Mesenchymal stem cell (in vitro differentiated cells and primary cell): ENCODE measurements at regions not wholly inside any gene's neighbourhood (a gene's known extent, or its start where the extent isn't known, plus 50 kb on each side); places are given as distances from the start of the nearest gene placed in this dataset.

Experiments
- DNase-seq: peaks from one replicate; pipeline ENCODE4 v3.0.0-alpha.2; 2013
- H2AFZ ChIP-seq: one replicate; pipeline ENCODE4 v1.6.1; 2013; ENCODE audit warnings: low read depth, mild to moderate bottlenecking, control low read depth, inconsistent platforms, low read length, moderate library complexity
- H2AK5ac ChIP-seq: 2 replicates; pipeline ENCODE4 v1.6.1; 2013; ENCODE audit warnings: low read length, moderate library complexity, mild to moderate bottlenecking, inconsistent platforms; ENCODE audit not compliant: severe bottlenecking
- H2BK120ac ChIP-seq: one replicate; pipeline ENCODE4 v1.6.1; 2013; ENCODE audit warnings: low read depth, mild to moderate bottlenecking, inconsistent platforms, low read length, moderate library complexity
- H2BK12ac ChIP-seq, 2 experiments: one replicate each; pipeline ENCODE4 v1.6.1; 2013; ENCODE audit warnings: inconsistent platforms in 2 of 2, low read length in 2 of 2, mild to moderate bottlenecking in 2 of 2, moderate library complexity in 2 of 2, control low read depth in 1 of 2
- H2BK15ac ChIP-seq: one replicate; pipeline ENCODE4 v1.6.1; 2013; ENCODE audit warnings: mild to moderate bottlenecking, low read depth, inconsistent platforms; ENCODE audit not compliant: poor library complexity, severe bottlenecking
- H2BK5ac ChIP-seq: 2 replicates; pipeline ENCODE4 v1.6.1; 2013; ENCODE audit warnings: low read depth, mild to moderate bottlenecking, low read length, control low read depth, inconsistent platforms; ENCODE audit not compliant: poor library complexity, severe bottlenecking
- H3K14ac ChIP-seq, 2 experiments: one replicate each; pipeline ENCODE4 v1.6.1; 2013; ENCODE audit warnings: inconsistent platforms in 2 of 2, low read length in 2 of 2, control low read depth in 1 of 2, mild to moderate bottlenecking in 1 of 2, moderate library complexity in 1 of 2
- H3K18ac ChIP-seq, 2 experiments: one replicate each; pipeline ENCODE4 v1.6.1; 2013; ENCODE audit warnings: inconsistent platforms in 2 of 2, low read length in 2 of 2, control low read depth in 1 of 2, low read depth in 1 of 2, mild to moderate bottlenecking in 1 of 2
- H3K23ac ChIP-seq, 2 experiments: one replicate each; pipeline ENCODE4 v1.6.1; 2013; ENCODE audit warnings: inconsistent platforms in 2 of 2, low read length in 2 of 2, mild to moderate bottlenecking in 2 of 2, moderate library complexity in 2 of 2, control low read depth in 1 of 2
- H3K27ac ChIP-seq: 2 replicates; pipeline ENCODE4 v1.5.1; 2013; ENCODE audit warnings: mild to moderate bottlenecking, moderate library complexity, low read length, control low read depth, inconsistent platforms; ENCODE audit not compliant: poor library complexity, severe bottlenecking
- H3K27me3 ChIP-seq, 2 experiments: 2 replicates each; pipeline versions ENCODE4 v1.6.1 to v1.7.0; 2013; ENCODE audit warnings: low read length in 2 of 2, mild to moderate bottlenecking in 2 of 2, moderate library complexity in 2 of 2, control low read depth in 1 of 2, inconsistent platforms in 1 of 2; ENCODE audit not compliant: control insufficient read depth in 1 of 2, insufficient read depth in 1 of 2
- H3K36me3 ChIP-seq, 2 experiments: 2 replicates each; pipeline versions ENCODE4 v1.6.1 to v1.7.0; 2013; ENCODE audit warnings: low read length in 2 of 2, control low read depth in 1 of 2, inconsistent platforms in 1 of 2, low read depth in 1 of 2, mild to moderate bottlenecking in 1 of 2; ENCODE audit not compliant: insufficient read depth in 2 of 2, control insufficient read depth in 1 of 2
- H3K4ac ChIP-seq, 2 experiments: one replicate each; pipeline ENCODE4 v1.6.1; 2013; ENCODE audit warnings: inconsistent platforms in 2 of 2, low read length in 2 of 2, mild to moderate bottlenecking in 2 of 2, moderate library complexity in 2 of 2, control low read depth in 1 of 2, low read depth in 1 of 2
- H3K4me1 ChIP-seq: 2 replicates; pipeline ENCODE4 v1.6.1; 2013; ENCODE audit warnings: low read depth, low read length, control low read depth; ENCODE audit not compliant: control insufficient read depth, insufficient read depth
- H3K4me2 ChIP-seq: 2 replicates; pipeline ENCODE4 v1.6.1; 2013; ENCODE audit warnings: low read length, mild to moderate bottlenecking, inconsistent platforms; ENCODE audit not compliant: poor library complexity, severe bottlenecking
- H3K4me3 ChIP-seq, 2 experiments: 2 replicates each; pipeline versions ENCODE4 v1.5.1 to v1.7.0; 2013; ENCODE audit warnings: low read length in 2 of 2, mild to moderate bottlenecking in 2 of 2, control low read depth in 1 of 2, low read depth in 1 of 2; ENCODE audit not compliant: insufficient read depth in 1 of 2
- H3K79me1 ChIP-seq: replicated peaks from 2 replicates; pipeline ENCODE4 v1.6.1; 2013; ENCODE audit warnings: mild to moderate bottlenecking, control low read depth, low read length, inconsistent platforms; ENCODE audit not compliant: poor library complexity, severe bottlenecking
- H3K9ac ChIP-seq: 2 replicates; pipeline ENCODE4 v1.7.0; 2013; ENCODE audit warnings: mild to moderate bottlenecking, low read length, moderate library complexity
- H3K9me3 ChIP-seq: 2 replicates; pipeline ENCODE4 v1.7.0; 2013; ENCODE audit warnings: mild to moderate bottlenecking, low read length; ENCODE audit not compliant: control insufficient read depth
- H4K8ac ChIP-seq: one replicate; pipeline ENCODE4 v1.6.1; 2013; ENCODE audit warnings: inconsistent platforms, mild to moderate bottlenecking, low read length, moderate library complexity
- H4K91ac ChIP-seq: one replicate; pipeline ENCODE4 v1.6.1; 2013; ENCODE audit warnings: mild to moderate bottlenecking, low read length, inconsistent platforms
- WGBS: methylation state at CpG from one replicate; pipeline ENCODE4 v1.1.7; 2013; ENCODE audit warnings: mixed read lengths; 5-methylcytosine and 5-hydroxymethylcytosine counted together

DNA sequence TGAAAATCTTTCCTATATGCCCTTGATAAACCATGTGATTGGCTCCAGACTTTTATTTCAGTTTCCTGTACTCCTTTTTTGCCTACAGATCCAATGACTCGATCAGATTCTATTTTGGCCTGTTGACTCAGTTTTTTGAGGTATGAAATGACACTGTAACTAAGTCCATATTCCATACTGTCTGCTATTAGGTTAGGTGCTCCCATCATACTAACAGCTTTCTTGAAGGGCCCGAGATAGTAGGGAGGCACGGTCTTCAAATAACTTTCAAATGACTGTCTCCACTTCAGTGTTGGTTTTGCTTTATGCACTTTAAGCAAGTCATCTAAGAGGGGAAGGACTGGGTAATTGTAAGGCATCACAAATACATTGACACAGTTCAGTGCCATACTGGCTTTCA lies 295.4 kb upstream of the DAB2 start:
- Histone ChIP-seq H2BK15ac (no peak overlapping the region), H3K4me3 (no peak overlapping the region), H2BK120ac (no peak overlapping the region), H3K9ac (no peak overlapping the region), H3K9me3 (no peaks in the 10 kb centered on the region), H3K36me3 (no peaks in the 10 kb centered on the region), H3K18ac (no peak overlapping the region), H3K4me1 (no peaks in the 10 kb centered on the region), H2BK12ac (no peak overlapping the region), H2BK5ac (no peak overlapping the region), H2AFZ (no peak overlapping the region), H3K27me3 (no peaks in the 10 kb centered on the region), H3K4me2 (no peak overlapping the region), H3K27ac (no peak overlapping the region), H3K14ac (no peak overlapping the region), H4K91ac (no peak overlapping the region), H3K23ac (no peak overlapping the region), H4K8ac (no peak overlapping the region), H3K79me1 (no peaks in the 10 kb centered on the region), H3K4ac (no peak overlapping the region), H2AK5ac (no peak overlapping the region)
- no peak for DNase-seq
- WGBS, result 100% methylated on average over 2 of the region's 3 CpGs

DNA sequence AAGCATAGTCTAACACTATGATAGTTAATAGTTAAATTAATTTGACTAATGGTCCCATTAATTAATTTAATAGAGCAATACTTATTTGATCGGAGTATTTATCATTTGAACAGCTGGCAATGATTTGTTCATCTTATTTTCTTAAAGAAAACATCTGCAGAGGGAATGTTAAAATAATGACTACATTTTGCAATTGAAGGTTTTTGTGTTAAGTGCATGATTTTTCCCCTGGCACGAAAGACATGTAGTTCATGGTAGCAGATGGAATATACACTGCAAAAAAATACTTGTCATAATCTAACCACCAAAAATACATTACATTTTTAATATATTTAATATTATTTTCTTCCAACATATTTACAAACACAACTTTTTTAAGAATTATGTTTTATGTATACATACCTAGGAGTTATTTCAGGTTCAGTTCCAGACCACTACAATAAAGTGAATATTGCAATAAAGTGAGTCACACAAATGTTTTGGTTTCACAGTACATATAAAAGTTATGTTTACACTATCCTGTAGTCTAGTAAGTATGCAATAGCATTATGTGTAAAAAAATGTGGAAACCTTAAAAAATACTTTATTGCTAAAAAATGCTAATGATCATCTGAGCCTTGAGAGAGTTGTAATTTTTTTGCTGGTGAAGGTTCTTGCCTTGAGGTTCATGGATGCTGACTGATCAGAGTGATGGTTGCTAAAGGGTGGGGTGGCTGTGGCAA lies 292.6 kb upstream of the DAB2 start:
- no peak overlapping the region for H2BK5ac ChIP-seq
- no peaks in the 10 kb centered on the region for H3K36me3 ChIP-seq
- H3K9me3 ChIP-seq, result no peaks in the 10 kb centered on the region
- H3K14ac ChIP-seq, result no peak overlapping the region
- no peak overlapping the region for H3K18ac ChIP-seq
- H2BK120ac ChIP-seq, result no peak overlapping the region
- H3K9ac ChIP-seq, result no peak overlapping the region
- H2AFZ ChIP-seq, result no peak overlapping the region
- no peak overlapping the region for H2BK15ac ChIP-seq
- no peaks in the 10 kb centered on the region for H3K79me1 ChIP-seq
- no peak overlapping the region for H2BK12ac ChIP-seq
- no peak overlapping the region for H3K27ac ChIP-seq
- no peak overlapping the region for H4K8ac ChIP-seq
- no peak overlapping the region for H3K4me3 ChIP-seq
- no peak overlapping the region for H3K4me2 ChIP-seq
- H3K4me1 ChIP-seq, result no peaks in the 10 kb centered on the region
- no peak overlapping the region for H3K23ac ChIP-seq
- no peak overlapping the region for H3K4ac ChIP-seq
- no peak overlapping the region for H4K91ac ChIP-seq
- no CpG with 5 or more reads among the region's 2 CpGs for WGBS
- no peak overlapping the region for H2AK5ac ChIP-seq
- peak; percentile 22 for DNase-seq
- H3K27me3 ChIP-seq, result no peaks in the 10 kb centered on the region

DNA sequence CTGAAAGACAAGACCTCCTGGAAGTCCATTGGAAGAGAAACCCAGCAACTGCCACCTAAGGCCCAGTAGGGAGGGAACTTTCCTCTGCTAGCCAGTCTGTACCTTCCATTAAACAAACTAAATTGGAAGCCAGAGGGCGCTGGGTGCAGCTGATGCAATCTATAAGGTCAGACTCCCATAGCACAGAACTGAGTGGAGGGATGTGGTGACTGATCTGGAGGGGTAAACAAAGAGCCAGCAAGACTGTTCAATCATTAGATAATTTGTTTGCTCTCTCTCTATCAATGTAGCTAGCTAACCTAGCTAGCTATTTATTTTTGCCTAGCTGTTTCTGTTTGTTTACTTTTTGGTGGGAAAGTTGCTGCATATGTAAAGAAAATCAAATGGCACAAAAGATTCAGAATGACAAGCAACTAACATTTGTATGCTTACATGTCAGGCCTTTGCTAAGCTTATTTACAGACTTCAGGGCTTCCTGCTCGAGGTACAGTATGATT lies 291.8 kb upstream of the DAB2 start:
- Histone ChIP-seq H2BK15ac (no peak overlapping the region), H3K4me1 (no peaks in the 10 kb centered on the region), H3K36me3 (no peaks in the 10 kb centered on the region), H3K9ac (peak overlapping the region; percentile 9), H3K4me3 (no peak overlapping the region), H3K4me2 (no peak overlapping the region), H3K79me1 (no peaks in the 10 kb centered on the region), H2BK12ac (no peak overlapping the region), H4K91ac (no peak overlapping the region), H2BK120ac (no peak overlapping the region), H2BK5ac (no peak overlapping the region), H3K18ac (peak overlapping the region in 1 of 2 experiments; percentile 8), H3K27me3 (no peaks in the 10 kb centered on the region), H4K8ac (no peak overlapping the region), H3K27ac (no peak overlapping the region), H3K14ac (no peak overlapping the region), H3K4ac (no peak overlapping the region), H3K9me3 (no peaks in the 10 kb centered on the region), H2AK5ac (no peak overlapping the region), H3K23ac (no peak overlapping the region), H2AFZ (no peak overlapping the region)
- 25% methylated on average over 1 of the region's 2 CpGs for WGBS
- peak; percentile 73 for DNase-seq

DNA sequence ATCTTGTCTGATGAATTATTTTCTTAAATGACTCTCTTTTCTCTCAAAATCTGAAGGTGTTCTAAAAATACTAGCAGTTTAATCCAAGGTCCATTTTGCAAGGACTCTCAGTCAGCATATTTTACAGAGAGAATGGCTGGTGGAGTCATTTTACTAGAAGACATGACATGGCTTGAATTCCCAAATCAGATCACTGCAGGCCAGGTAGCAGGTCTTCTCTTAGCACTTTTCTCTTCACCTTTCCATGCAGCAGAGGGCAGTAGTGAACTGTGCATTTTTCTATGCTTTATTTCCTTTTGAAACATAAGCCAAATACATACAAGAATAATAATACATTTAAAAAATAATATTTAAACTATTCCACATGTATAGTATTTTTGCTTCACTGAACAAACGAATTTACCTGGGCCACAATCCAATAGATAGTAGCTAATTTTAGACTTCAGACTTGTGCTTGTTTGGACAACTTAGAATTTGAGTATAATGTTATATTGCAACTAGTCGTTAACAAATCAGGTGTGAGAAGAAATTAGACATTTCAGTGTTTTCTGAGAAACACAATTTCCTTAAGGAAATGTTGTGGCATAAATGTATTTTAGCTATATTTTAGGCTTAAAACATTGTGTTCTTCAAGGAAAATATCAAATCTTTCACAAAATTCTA lies 289.4 kb upstream of the DAB2 start:
- WGBS, result no CpG with 5 or more reads among the region's 2 CpGs
- no peak overlapping the region for H4K91ac ChIP-seq
- H3K36me3 ChIP-seq, result no peaks in the 10 kb centered on the region
- DNase-seq, result peak; percentile 74
- H3K4ac ChIP-seq, result no peak overlapping the region
- peak overlapping the region; percentile 56 for H3K9ac ChIP-seq
- no peak overlapping the region for H3K14ac ChIP-seq
- no peak overlapping the region for H2BK120ac ChIP-seq
- H4K8ac ChIP-seq, result no peak overlapping the region
- no peak overlapping the region for H3K27ac ChIP-seq
- no peak overlapping the region for H2BK12ac ChIP-seq
- no peak overlapping the region for H3K4me2 ChIP-seq
- H3K27me3 ChIP-seq, result no peaks in the 10 kb centered on the region
- H3K4me1 ChIP-seq, result no peaks in the 10 kb centered on the region
- H2AFZ ChIP-seq, result no peak overlapping the region
- H3K4me3 ChIP-seq, result no peak overlapping the region
- no peak overlapping the region for H2AK5ac ChIP-seq
- H2BK5ac ChIP-seq, result no peak overlapping the region
- H3K18ac ChIP-seq, result no peak overlapping the region
- no peaks in the 10 kb centered on the region for H3K79me1 ChIP-seq
- H3K23ac ChIP-seq, result no peak overlapping the region
- H3K9me3 ChIP-seq, result no peaks in the 10 kb centered on the region
- H2BK15ac ChIP-seq, result no peak overlapping the region
